GM11168 (cell line): ENCODE measurements at regions not wholly inside any gene's neighbourhood (a gene's known extent, or its start where the extent isn't known, plus 50 kb on each side); places are given as distances from the start of the nearest gene placed in this dataset.

Source experiments
- in situ Hi-C: fragments of 300-500 bp; cut with MboI; formaldehyde crosslinking; loops from one replicate; pipeline ENCODE4 v1.12.0; 2022; ENCODE audit warnings: low sequenced_read_pairs; ENCODE audit not compliant: unreplicated experiment

DNA sequence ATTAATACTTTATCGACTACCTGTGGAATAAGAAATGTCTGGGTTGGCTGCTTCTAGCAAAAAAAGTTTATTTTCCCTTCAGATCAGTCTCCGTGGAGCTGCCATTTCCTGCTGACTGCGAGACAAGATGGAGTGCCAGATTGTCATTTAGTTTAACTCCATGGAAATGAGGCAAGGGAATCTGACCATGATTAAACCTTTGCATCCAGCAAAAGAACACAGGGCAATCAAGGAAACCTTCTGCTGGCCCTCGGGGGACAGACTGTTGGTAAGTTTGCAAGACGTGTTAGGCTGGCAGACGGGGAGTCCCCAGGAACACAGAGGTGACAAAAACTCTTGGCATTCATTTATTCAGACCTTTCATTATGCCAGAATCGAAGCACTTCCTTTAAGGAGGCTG, 52.2 kb upstream of the SPACA1 start:
- in situ Hi-C loops = no loop called here

- in situ Hi-C loops = no loop called here
These were observed 54.3 kb upstream of the SPACA1 start for GRCh38 chr6:87993356-87993755.

- in situ Hi-C loops = no loop called here
These were observed 56.8 kb upstream of the SPACA1 start for GRCh38 chr6:87990871-87991270.

GRCh38 chr6:87982134-87982533, 65.5 kb upstream of the SPACA1 start:
- in situ Hi-C loops = no loop called here

- in situ Hi-C loops = no loop called here
These were observed 67.9 kb upstream of the SPACA1 start for GRCh38 chr6:87979737-87980136.

DNA sequence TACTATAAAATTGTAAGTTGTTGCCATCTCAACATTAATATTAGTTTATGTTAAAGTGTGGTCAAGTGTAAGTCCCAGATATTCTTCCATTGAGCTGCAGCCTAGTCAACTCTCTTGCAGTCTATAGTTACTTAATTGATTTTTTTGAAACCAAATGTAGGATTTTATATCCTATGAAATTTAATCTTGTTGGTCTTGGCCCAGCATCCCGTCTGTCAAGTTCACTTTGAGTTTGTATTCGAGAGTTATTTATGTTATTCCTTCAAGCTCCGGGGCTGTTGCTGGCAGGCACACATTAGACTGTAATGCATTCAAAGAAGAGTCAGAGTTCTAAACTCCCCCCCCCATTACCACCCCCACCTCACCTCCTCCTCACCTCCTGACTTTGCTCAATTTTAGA, 71.0 kb upstream of the SPACA1 start:
- in situ Hi-C loops = no loop called here

DNA sequence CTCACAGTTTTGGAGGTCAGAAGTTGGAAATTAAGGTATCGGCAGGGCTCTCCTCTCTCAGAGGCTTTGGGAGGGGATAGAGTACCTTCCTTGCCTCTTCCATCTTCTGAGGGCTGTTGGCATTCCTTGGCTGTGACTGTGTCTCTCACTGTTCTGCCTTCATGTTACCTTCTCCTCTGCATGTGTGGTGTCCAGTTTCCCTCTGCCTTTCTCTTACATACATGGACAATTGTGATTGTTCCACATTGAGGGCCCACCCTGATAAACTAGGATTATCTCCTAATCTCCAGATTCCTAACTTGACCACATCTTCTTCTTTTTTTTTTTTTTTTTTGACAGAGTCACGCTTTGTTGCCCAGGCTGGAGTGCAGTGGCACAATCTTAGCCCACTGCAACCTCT, 72.1 kb upstream of the SPACA1 start:
- in situ Hi-C loops = no loop called here

DNA sequence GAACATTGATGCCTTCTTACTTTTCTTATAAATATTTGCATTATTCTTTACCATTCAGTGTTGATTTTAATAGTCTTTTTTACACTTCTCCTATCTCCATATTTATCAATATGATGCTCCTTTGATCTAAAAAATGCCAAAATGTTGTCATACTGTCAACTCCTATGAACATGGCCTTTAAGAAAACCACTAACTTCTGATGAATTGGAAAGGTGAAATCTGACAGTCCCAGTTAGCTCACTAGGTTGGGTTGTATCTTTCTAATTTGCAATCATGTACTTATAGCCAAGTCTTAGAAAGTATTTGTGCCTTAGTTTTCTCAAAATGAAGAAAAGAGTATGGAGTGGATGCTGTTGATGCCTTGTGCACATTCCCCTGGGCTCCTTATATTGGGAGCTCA, 75.4 kb upstream of the SPACA1 start:
- in situ Hi-C loops = no loop called here

GRCh38 chr6:87971605-87972262, 75.9 kb upstream of the SPACA1 start:
- in situ Hi-C loops = no loop called here

DNA sequence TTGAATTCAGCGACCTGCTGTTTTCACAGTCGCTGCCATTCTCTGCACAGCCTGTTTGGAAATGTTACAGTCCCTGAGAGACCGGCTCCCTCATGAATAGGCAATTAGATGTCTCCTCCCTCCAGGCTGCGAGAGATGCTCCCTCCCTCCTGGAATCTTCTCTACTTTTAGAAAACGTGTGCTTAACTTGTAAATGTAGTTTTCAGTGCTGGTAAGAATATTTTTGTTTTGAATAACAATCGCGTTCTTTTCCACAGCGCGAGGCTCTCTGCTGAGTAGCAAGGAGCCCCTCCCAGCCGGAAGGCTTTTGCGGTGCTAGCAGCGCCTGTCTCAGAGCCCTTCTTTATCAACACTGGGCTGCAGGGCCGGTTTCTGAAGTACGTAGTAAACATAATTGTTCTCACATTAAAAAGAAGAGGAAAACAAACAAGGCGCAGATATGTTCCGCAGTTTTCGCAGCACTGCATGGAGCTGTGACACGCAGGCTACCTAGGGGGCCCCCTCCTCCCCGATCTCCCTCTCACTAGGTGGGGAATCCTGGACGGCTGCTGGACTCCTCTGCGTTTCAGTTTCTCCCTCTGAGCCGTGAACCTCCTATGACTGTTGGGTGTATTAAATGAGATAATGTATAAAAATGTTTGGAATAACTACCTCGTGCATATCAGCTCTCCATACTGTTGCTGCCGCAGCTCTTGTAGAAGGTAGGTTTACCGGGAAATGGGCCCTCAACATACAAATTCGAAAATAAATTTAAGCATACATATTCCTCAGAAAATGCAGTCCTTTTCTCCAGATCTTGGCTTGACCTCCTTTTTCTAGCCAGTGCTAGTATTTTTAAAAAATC, 79.0 kb upstream of the SPACA1 start:
- in situ Hi-C loops = no loop called here

DNA sequence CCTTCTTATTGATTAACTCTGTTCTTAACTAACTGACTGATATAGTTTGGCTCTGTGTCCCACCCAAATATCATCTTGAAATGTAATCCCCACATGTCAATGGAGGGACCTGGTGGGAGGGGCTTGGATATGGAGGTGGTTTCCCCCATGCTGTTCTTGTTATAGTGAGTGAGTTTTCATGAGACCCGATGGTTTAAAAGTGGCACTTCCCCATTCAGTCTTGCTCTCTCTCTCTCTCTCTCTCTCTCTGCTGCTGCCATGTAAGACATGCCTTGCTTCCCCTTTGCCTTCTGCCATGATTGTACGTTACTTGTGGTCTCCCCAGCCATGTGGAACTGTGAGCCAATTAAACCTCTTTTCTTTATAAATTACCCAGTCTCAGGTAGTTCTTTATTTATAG, 81.8 kb upstream of the SPACA1 start:
- in situ Hi-C loops = no loop called here

DNA sequence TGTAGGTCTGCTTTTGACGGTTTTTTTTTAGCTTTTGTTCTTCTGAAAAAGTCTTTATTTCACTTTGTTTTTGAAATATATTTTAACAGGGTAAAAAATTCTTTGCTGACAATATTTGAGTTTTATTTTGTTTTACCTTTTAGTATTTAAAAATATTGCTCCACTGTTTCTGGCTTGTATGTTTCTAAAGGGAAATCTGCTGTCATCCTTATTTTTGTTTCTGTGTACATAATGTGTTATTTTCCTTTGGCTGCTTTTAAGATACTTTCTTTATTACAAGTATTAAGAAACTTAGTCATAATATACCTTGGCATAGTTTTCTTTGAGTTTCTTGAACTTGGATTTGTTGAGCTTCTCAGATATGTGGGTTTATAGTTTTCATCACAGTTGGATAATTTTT, 88.6 kb upstream of the SPACA1 start:
- in situ Hi-C loops = no loop called here

GRCh38 chr6:87951751-87952150, 95.9 kb upstream of the SPACA1 start:
- in situ Hi-C loops = no loop called here

GRCh38 chr6:87950614-87951013, 97.0 kb upstream of the SPACA1 start:
- in situ Hi-C loops = no loop called here

- in situ Hi-C loops = loop anchor here (25.0 kb wide), 2 partner anchors 538 to 838 kb away; no protein-coding TSS in a partner anchor
These were observed 98.4 kb upstream of the SPACA1 start for GRCh38 chr6:87949194-87949593.

GRCh38 chr6:87946669-87947068, 101.0 kb upstream of the SPACA1 start:
- in situ Hi-C loops = loop anchor here (25.0 kb wide), 2 partner anchors 541 to 841 kb away; no protein-coding TSS in a partner anchor

DNA sequence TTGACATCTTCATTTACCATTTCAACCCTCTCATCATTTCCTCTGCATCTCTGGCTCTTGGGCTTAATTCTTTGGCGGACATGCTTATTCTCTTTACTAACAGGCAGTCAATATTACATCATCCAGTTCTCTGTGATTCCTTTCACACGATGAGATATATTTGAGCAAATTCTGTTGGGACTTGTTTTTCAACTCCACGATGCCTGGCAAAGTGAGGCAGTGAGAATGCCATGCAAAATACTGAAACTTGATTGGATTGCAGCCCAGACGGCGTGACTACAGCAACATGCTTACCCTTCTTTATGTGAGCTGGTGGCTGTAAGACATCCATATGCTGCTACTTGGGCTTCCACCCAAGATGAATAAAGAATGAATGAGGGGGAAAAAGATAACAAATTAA, 101.7 kb upstream of the SPACA1 start:
- in situ Hi-C loops = loop anchor here (25.0 kb wide), 2 partner anchors 541 to 841 kb away; no protein-coding TSS in a partner anchor

DNA sequence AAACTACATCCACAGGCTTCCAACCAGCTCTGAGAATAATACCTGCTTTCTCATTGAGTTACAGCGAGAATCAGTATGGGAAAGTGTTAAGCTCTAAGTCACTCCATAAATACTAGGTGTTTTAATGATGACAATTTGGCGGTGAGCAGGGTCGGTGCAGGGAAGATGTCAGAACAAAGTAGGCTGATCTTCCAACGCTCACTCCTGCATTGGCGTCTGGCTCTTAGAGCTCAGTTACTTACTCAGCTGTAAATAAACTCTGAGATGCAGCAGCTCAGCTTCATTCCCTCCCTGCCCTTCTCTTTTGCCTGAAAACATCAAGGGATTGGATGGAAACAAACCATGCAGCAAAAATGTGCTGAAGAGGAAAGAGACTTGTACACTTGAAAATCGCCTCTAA, 102.5 kb upstream of the SPACA1 start:
- in situ Hi-C loops = loop anchor here (25.0 kb wide), 2 partner anchors 542 to 842 kb away; no protein-coding TSS in a partner anchor

- in situ Hi-C loops = loop anchor here (25.0 kb wide), 2 partner anchors 543 to 843 kb away; no protein-coding TSS in a partner anchor
These were observed 103.1 kb upstream of the SPACA1 start for GRCh38 chr6:87944541-87944954.

DNA sequence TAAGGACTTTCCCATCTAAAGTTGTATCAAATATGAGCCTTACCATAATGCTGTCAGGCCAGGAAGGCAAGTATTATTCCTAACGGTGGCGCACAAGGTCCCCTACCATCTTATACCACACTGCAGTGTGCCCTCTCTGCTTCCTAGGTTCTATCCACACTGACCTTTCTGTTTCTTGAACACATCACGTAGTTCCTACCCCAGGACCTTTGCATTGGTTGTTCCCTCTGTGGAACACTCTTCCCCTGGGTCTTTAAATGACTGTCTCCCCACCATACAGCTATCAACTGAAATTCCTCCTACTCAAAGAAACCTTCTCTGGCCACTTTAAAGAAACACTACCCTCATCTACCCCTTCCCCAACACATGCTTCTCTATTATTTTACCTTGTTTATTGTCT, 104.5 kb upstream of the SPACA1 start:
- in situ Hi-C loops = loop anchor here (25.0 kb wide), 2 partner anchors 544 to 844 kb away; no protein-coding TSS in a partner anchor
